ENCODE measurements at regions not wholly inside any gene's neighbourhood (a gene's known extent, or its start where the extent isn't known, plus 50 kb on each side); places are given as distances from the start of the nearest gene placed in this dataset.
"Not testable (repeated sequence)": the region's sequence is repeated elsewhere in the genome, so short reads cannot be mapped to it uniquely, and the experiment has no call there.

DNA sequence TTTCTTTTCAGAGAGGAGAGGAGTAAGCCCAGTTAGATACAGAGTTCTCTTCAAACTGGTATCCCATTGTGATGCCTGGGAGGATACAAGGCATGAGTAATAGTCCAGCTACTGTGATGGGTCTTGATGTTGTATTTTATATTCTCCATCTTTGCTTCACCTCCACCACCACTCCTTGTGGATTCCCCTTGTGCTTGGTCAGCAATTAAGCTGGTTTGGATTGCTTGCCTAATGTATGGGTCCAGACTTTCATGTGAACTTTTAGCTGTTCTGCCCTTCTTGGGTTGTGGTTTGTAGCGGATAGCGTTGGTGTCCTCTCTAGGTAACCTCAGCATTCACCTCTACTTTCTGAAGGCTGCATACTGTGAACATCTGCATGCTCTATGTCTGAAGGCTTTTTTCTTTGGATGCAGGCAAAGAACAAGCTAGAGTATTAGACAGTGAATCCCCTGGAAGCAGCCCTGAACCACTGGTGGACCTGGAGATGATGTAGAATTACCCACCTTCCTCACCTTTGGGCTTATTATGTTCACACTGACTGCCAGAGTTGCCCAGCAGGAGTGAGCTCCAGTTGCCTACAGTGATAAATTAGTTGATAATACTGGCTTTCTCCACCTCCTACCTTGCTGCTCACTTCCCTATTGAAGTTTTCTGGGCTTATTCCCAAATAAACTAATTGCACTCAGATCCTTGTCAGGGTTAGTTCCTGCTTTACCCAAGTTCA lies 126.5 kb upstream of the MTPN start:
- no peak for DNase-seq

DNA sequence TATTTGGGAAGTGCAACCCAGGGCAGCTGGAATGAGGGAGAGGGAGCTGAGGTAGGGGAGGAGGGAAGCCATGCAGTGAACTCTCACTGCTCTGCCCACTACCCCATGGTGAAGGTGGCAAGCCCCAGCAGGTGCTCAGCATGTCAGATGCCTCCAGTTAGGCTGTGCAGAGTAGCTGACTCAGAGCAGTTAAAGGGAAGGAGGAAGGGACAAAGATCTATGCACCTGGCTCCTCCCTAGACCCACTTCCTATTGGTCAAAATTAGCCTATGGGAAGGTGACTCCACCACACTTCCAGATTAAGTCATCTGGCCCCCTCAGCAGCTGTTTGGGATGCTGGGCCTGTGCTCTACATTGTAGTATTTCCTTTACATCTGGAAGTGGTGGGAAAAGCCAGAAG lies 125.7 kb upstream of the MTPN start:
- DNase-seq, result no peak

DNA sequence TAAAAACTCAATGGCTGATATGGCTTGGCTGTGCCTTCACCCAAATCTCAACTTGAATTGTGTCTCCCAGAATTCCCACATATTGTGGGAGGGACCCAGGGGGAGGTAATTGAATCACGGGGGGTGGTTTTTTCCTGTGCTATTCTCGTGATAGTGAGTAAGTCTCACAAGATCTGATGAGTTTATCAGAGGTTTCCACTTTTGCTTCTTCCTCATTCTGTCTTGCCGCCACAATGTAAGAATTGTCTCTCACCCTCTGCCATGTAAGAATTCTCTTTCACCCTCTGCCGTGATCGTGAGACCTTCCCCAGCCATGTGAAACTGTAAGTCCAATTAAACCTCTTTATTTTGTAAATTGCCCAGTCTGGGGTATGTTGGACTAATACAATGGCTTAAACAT lies 115.6 kb upstream of the MTPN start:
- DNase-seq, result not testable (repeated sequence)

DNA sequence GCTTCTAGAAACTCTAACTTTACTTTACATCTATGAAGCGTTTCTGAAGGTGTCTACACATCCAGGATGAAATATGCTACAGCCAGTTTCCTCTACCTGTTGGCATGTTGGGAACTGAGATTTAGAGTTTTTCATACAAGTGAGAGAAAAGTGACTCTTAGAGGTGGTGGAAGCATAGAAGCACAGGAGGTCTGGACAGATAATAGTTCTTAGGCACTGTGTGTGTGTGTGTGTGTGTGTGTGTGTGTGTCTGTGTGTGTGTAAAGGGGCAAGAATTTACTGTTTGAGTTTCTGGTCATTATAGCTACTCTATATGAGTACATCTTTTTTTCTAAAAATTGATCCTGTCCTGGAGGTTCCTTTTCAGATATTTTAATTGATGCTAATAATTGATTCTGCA lies 110.7 kb upstream of the MTPN start:
- DNase-seq, result no peak

DNA sequence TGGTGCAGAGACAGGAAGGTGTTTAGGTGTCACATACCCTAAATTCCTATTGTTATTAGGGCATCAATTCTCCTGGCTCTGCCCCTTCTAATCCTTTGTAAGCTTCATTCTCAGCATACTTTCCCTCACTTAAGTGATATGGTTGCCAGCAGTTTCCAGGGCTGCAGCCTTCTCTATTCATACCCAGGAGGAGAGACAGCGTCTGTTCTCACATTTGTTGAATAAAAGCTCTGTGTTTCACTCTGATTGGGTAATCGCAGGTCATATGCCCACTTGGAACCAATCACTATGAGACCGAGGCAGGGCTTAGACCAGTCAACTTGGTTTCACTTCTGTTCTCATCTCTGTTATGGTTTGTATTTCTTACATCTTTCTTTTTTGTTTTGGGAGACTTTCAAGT lies 109.6 kb upstream of the MTPN start:
- peak; percentile 60 for DNase-seq

DNA sequence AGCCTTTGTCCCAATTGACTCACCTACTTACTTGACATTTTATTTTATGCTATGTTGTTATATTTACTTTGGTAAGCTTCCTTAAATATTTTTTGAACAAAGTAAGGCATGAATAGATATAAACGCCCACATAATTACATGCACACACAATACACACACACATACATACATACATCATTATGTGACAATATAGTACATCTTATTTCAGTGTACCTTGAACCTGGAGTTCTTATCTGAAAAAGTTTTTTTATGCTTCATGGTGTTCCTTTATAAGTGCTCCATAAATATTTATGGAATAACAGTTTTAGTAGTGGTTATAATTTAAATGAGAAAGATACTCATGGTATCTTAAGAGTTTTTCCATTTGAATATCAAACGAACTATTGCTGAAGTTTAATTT lies 102.8 kb upstream of the MTPN start:
- DNase-seq, result no peak

DNA sequence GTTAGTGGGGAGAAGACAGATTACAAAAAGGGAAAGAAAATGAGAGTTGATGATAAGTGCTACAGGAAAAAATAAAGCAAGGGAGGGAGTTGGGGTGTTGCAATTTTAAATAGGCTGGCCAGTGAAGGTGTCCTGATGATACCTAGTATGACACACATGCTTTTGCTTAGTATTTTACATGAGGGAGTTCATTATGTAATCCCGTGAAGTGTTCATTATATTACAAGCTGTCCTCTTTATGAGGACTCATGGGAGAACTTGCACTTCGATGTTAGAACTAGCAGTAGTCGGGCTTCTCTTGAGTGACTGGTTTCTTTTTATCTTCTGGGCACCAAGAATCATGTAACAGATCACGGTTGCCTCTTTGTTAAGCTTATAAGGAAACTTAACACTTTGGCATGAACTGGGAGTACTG lies 102.3 kb upstream of the MTPN start:
- no peak for DNase-seq

DNA sequence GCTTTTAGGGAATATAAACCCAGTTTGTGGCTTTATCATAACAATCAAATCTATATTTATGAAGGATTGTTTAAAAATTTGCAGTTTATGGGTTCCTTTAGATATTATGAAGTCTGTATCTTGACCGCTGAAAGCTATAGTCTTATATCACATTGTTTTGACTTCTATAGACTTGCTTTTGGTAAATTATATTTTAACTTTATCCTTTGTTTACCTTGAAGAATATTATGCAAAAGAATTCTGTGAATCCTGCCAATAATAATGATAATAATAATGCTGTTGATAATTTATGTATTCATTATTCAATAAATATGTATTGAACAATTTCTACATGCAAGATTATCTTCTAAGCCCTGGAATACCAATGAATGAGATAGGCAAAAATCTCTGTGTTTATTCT lies 101.9 kb upstream of the MTPN start:
- no peak for DNase-seq

DNA sequence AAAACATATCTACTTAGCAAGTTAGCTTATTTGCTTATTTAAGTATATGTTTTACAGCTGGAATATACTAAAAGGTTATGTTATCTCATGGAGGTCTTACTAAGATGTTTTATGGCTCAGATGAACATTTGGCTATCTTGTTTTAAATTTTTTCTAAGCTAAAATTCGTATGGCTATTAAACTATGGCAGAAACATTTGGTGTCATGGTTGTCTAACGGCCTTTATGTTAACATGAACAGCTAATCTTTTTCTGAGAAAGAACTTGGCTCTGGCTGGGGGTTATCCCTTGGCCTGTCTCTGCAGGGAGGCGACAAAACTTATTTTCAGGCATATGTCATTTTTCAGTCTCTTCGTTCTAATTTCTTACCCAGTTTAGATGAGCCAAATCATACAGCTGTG lies 101.5 kb upstream of the MTPN start:
- DNase-seq, result no peak

DNA sequence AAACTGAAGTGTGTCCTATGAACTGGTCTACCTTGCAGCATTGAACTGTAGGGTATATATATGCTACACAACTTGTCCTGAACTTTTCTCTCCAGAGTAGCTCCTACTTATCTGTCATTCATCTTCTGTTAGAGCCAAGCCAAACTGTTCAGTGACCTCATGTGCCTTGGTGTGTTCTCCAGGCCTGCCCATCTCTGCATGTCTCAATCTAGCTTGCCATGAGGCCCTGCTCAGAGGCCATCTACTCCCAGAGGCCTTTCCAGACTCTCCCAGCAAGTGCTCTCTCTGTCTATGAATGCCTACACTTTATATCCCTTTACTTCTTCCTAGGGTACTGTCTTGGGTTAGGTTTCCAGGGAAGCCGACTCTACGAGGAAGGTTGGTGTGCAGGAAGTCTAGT lies 99.8 kb upstream of the MTPN start:
- DNase-seq, result no peak

DNA sequence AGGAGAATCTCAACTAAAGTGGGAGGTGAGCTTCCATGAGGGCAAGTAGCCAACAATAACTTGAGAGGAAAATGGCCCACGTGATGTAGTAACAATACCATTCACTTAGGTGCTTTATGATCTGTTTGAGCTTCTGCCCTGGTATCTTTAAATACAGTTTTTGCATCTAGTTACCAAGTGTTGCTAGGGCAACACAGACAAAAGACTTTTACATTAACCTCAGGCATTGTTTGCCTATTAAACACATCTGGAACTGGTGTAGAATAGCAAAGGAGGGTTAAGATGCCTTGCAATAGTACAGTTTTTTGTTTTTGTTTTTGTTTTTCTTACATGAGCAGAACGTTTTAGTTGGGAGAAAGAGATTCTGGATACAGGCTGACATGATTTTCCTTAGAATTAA lies 97.7 kb upstream of the MTPN start:
- DNase-seq, result no peak

DNA sequence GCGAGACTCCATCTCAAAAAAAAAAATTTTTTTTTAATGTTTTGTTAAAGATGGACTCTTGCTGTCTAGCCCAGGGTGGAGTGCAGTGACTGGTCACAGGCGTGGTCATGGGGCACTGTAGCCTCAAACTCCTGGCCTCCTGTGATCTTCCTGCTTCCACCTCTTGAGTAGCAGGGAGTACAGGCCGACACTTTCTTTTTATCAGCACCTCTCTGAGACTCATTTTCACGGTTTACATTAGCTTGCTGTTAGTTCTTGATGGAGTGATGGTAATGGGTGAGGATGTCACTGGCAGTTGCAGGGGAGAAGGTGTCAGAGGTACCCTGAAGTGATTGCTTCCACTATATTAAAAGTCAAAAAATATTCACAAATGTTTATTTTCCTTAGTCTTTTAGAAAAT lies 95.3 kb upstream of the MTPN start:
- no peak for DNase-seq

DNA sequence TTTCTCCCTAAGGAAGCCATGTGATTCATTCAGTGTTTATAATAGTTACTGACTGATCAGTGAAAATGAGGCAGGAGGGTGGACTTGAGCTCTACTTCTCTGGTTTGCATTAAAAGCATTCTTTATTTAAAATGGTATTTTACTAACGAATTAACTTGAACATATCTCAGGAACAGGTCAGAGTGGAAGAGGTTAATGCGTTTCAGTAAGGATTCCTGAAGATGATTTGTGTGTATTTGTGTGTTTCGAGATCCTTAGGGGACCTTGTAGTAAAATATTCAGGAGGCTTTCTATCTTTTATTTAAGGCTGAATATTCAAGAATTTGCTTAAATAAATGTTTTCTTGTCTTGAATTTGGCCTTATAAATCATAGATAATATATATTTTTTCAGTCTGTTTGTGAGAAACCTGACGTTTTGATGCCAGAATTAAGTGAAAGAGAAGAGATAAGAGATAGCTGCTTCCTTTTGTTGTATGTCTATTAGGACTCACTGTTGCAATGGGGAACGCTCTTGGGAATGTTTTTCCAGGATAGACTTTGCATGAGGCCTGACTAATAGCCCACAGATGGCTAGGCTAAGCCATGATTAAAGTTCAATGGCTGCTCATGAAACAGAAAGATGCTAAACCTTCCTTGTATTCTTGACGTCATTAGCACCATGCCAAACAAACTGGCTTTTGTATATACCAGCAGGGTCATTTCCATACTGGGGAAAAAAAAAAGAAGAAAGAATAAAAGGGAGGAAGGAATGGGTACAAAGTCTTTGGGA lies 93.8 kb upstream of the MTPN start:
- DNase-seq, result no peak

DNA sequence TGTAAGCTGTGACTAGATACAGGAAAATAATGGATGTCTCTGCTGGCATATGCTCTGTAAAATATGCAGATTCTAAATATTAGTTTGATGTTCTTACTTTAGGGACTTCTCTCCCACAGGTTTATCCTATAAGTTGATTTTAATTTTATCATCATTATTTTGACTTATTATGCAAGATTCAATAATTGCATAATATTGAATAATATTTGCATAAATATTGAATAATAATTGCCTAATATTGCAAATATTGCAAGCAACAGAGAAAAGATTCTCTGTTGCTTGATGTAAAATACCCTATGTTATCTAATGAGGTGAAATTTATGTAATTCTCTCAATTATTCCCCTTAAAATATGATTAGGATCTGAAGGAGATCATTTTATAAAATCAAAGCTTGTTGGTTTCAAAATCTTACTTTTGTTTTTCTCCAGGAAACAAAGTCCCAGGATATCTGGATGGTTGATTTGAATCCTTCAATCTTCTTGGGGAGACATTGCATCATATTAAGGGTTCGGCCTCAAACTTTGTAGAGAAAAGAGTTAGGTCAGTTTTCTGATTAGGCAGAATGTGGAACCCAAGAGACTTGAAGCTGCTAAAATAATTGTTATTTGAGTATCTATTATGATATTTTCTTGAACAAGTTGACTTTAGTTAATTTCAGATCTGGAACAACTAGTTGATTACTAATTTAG lies 92.8 kb upstream of the MTPN start:
- DNase-seq, result no peak

DNA sequence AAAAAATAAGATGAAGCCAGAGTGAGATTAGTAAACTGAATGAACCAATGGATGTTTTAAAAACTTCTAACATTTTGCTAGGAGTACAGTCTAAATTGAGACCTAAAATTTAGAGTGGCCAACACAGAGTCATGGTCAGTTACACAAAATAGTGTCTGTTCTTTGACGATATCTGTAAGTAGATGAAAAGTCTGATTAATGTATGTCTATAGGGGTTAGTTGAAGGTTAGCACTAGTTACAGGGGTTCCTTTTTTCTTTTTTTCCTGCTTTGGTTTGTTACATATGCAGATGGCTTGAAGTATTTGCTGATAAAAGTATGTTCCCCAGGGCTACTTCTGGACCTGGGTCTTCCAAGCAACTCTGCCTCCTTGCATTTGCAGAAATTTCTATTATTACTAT lies 90.1 kb upstream of the MTPN start:
- DNase-seq, result no peak

DNA sequence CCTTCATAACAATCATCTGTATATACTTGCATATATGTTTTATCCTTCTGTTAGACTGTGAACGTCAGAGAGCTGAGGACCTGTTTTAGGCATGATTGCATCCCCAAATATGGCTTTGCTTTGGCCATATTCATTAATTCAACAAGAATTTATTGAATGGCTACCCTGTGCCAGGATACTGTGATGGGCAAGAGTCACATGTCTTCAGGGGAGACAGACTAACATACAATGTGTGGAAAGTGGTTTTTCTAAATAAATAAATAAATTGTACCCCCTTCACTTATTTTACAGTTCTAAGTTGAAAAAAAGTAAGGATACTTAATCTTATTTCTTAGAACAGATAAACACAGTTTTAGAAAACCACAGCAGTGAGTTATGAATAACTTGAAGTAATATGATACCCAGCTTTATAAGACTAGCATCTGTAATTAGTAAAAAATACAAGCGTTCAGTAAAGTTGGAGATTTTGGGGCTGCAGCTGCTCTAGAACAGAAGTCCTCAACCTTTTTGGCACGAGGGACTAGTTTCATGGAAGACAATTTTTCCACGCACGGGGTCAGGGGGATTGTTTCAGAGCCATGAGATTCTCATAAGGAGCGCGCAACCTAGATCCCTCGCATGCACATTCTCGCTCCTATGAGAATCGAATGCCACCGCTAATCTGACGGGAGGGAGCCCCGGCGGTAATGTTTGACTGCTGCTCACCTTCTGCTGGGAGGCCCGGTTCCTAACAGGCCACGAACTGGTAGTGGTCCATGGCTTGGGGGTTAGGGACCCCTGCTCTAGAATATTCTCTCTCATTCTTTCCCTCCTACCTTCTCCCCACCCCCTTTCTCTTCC lies 89.4 kb upstream of the MTPN start:
- no peak for DNase-seq

DNA sequence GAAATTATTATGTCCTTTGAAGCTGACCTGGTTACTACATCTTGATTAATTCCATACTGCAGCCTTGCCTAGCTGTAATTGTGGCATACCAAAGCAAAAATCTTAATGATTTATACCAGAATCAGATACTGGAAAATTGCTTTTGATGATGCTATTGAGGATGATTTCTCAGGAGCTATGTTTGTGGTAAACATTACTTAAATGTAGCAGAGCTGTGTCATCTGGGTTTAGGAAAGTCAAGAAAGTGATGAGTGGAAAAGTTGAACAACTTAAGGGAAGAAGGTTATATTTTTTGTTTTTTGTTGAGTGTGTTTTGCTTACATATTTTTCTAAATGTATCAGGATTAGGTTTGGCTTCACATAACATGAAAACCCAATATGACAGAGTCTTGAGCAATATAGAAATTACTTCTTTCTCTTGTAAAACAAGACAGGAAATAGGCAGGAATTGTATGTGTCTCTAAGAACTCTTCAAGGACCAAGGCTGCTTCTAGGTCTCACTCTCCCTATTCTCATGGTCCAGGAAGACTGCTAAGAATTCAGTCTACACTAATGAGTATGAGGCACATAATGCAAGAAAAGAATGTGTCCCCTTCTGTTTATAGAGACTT lies 87.6 kb upstream of the MTPN start:
- DNase-seq, result no peak

DNA sequence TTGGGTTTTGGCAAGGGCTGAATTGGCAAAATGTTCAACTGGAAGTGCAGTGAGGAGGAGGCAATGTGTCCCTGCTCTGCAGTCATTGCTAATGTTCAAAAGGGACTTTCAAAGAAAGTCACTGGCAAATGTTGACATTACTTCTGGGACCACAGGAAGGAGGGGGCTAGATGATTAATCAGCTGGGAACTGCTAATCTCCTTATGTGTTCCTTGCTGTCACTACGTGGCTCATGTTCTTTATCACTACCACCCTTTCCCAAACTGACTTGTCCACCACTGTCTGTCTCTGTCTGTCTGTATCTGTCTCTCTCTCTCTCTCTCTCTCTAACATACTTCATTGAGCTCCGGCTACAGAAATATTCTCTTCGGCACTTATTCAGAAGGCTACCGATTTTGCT lies 86.9 kb upstream of the MTPN start:
- no peak for DNase-seq

DNA sequence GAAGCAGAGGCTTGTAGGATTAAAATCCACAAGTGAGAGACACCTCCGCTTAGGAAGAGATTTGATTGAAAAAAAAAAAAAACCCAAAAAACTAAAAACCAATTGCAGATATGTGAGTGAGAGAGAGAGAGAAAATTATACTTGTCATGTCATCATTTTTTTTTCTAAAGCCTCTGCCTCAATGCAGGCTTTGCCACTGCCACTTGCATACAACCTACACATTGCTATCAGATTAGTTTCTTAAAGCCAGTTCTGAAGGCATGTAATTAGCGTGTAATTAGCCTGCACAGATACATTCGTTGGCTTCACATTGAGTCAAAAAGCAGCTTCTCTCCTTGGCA lies 86.1 kb upstream of the MTPN start:
- DNase-seq, result no peak

DNA sequence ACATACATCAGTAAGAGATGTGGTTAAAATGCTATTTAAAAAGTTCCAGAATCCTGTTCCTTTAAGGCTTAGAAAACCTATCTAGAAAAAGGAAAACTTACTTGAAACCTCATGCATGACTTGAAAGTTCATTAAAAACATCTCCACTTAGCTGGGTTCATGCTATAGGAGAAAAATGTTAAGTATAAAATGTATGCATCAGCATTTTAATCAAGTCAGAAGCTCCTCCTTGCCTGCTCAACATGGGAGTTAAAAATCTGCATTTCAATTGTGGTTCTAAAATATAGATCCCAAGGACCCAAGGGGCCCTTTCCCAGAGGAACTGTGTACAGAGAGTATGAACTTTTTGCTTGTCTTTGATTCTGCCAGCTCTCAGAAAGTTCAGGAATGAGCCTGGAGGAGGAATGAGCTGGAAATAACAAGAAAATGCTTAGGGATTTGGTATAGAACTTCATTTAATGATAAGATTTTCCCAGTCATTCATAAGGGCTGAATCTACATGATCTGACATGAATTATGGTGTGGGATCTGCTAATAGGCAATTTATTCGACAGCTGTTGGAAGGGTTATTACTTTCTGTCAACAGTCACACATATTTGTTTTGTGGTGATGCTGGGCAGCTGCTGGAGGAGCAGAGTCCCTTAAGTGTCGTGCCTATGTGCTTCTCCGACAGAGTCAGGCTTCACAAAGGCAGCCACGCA lies 85.6 kb upstream of the MTPN start:
- no peak for DNase-seq

DNA sequence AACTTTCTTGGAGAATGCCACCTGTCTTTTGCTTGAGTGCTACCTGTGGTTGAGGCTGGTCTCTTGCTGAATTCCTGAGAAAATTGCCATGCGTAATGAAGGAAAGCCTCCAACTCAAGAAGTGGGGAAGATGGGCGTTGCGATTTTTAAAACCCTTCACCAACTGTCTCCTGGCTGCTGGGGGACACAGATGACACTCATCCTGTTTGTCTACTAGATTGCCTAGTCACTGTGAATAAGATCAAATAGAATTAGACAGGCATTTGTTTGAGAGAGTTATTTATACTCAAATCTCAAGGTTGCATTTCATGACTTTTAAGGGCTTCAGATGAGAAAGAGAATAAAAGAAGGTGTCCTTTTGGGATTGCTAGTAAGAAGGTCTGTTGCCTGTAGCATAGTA lies 84.3 kb upstream of the MTPN start:
- no peak for DNase-seq

DNA sequence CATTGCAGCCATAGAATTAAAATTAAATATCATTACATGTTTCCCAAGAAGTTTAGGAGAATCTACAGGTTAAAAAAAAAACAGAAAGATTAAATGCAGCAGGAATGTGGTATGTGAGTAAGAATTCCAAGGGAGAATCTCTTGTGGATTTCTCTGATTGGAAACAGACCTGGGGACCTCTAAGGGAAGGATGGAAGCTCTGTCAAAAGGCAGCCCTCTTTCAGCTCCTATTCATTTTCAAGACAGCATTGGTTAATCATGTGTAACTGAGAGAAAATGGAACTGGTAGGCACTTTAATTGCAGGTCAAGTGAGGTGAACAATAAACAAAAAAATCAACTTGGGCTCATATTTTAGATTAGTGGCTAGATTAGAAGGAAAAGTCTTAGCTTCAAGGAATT lies 81.4 kb upstream of the MTPN start:
- DNase-seq, result no peak
